K562 (cell line): ENCODE measurements at regions not wholly inside any gene's neighbourhood (a gene's known extent, or its start where the extent isn't known, plus 50 kb on each side); places are given as distances from the start of the nearest gene placed in this dataset.

ENCODE experiments used
- ATAC-seq: fragments of 200-7000 bp; cut with Tn5 transposase; 3 replicates; pipeline ENCODE4 v1.9.1; 2020; ENCODE audit warnings: moderate library complexity
- BruUV-seq: library from RNA; stranded (reverse); fragments of 400-500 nt; replicated peaks from 2 replicates; lab custom pipeline; 2021; lab: Mats Ljungman, UMichigan
- CTCF ChIA-PET: fragments of 300-600 bp; formaldehyde crosslinking; extraction: SDS; loops from one replicate; lab custom pipeline; 2021; ENCODE audit warnings: low intra/inter-chr PET ratio; lab: Yijun Ruan, JAX
- POLR2A ChIA-PET: fragments of 300-600, 350-650 bp; sonication (Branson Sonifier 250); formaldehyde crosslinking; extraction: SDS; loops from one replicate; lab custom pipeline; 2021; ENCODE audit warnings: antibody characterized with exemption, inconsistent platforms; lab: Yijun Ruan, JAX
- DNase-seq, 4 experiments: peaks; one replicate each; pipeline versions ENCODE4 v3.0.0 to v3.0.0-alpha.2; 2011 to 2018; ENCODE audit warnings: low spot score in 3 of 4, mixed read lengths in 3 of 4; ENCODE audit errors: extremely low read depth in 1 of 4
- FAIRE-seq: peaks from 2 replicates; lab custom pipeline; 2011; peaks lifted over from hg19 to GRCh38; lab: Jason Lieb, UNC
- H2AFZ ChIP-seq: 2 replicates; pipeline ENCODE4 v1.6.0; 2011; ENCODE audit warnings: low read depth, low read length, control low read depth, inconsistent platforms
- H3K27ac ChIP-seq: fragments of 200-600 bp; 3 replicates; pipeline ENCODE4 v1.8.0; 2011; ENCODE audit warnings: low read depth, mild to moderate bottlenecking, control low read depth, inconsistent platforms, low read length, moderate library complexity, mixed read lengths; ENCODE audit errors: extremely low read depth
- H3K27me3 ChIP-seq, 2 experiments: fragments of 300-600 bp in 1 of 2; 2 replicates in 1 of 2; 3 replicates in 1 of 2; pipeline versions ENCODE4 v1.6.0 to v1.8.0; 2011; ENCODE audit warnings: inconsistent platforms in 2 of 2, low read length in 2 of 2, mild to moderate bottlenecking in 1 of 2, mixed read lengths in 1 of 2, moderate library complexity in 1 of 2; ENCODE audit not compliant: control insufficient read depth in 2 of 2, insufficient read depth in 2 of 2
- H3K36me3 ChIP-seq: fragments of 300-600 bp; 3 replicates; pipeline ENCODE4 v1.8.0; 2011; ENCODE audit warnings: mild to moderate bottlenecking, low read length, inconsistent platforms; ENCODE audit not compliant: control insufficient read depth, insufficient read depth
- H3K4me1 ChIP-seq, 2 experiments: fragments of 200-600 bp in 1 of 2; replicated peaks in 1 of 2; 2 replicates in 1 of 2; 3 replicates in 1 of 2; pipeline versions ENCODE4 v1.5.1 to v1.8.0; 2011; ENCODE audit warnings: inconsistent platforms in 2 of 2, low read length in 2 of 2, mild to moderate bottlenecking in 1 of 2, mixed read lengths in 1 of 2, moderate library complexity in 1 of 2; ENCODE audit not compliant: control insufficient read depth in 2 of 2, insufficient read depth in 2 of 2
- H3K4me2 ChIP-seq: 2 replicates; pipeline ENCODE4 v1.6.1; 2011; ENCODE audit warnings: low read length, control low read depth, inconsistent platforms, mixed read lengths; ENCODE audit not compliant: insufficient read depth
- H3K4me3 ChIP-seq: fragments of 200-600 bp; sonication (generic), shearing (Covaris generic); 2 replicates; pipeline ENCODE4 v1.5.1; 2016; ENCODE audit warnings: control low read depth, inconsistent platforms
- H3K79me2 ChIP-seq: fragments of 200-600 bp; 3 replicates; pipeline ENCODE4 v1.8.0; 2011; ENCODE audit warnings: low read length, inconsistent platforms; ENCODE audit not compliant: control insufficient read depth, insufficient read depth
- H3K9ac ChIP-seq, 2 experiments: 2 replicates each; pipeline versions ENCODE4 v1.6.0 to v1.6.1; 2011; ENCODE audit warnings: low read depth in 2 of 2, low read length in 2 of 2, control low read depth in 1 of 2, inconsistent platforms in 1 of 2, mild to moderate bottlenecking in 1 of 2, mixed read lengths in 1 of 2; ENCODE audit not compliant: insufficient read depth in 1 of 2
- H3K9me1 ChIP-seq: one replicate; pipeline ENCODE4 v1.6.0; 2011; ENCODE audit warnings: inconsistent platforms, mild to moderate bottlenecking, low read length, moderate library complexity; ENCODE audit not compliant: control insufficient read depth, insufficient read depth
- H3K9me3 ChIP-seq: replicated peaks from 2 replicates; pipeline ENCODE4 v1.5.1; 2011; ENCODE audit warnings: low read depth, low read length, inconsistent platforms; ENCODE audit not compliant: control insufficient read depth, insufficient read depth
- H4K20me1 ChIP-seq: replicated peaks from 2 replicates; pipeline ENCODE4 v1.6.1; 2011; ENCODE audit warnings: low read length, inconsistent platforms, mixed read lengths; ENCODE audit not compliant: control insufficient read depth, insufficient read depth
- CHD1 ChIP-seq: fragments of 200-600 bp; sonication (generic); IDR thresholded peaks from one replicate; pipeline ENCODE4 v1.6.1; 2012; ENCODE audit warnings: mild to moderate bottlenecking, moderate library complexity, low read length, inconsistent platforms
- ETV5 ChIP-seq: sonication (generic); formaldehyde crosslinking; IDR thresholded peaks from 2 replicates; pipeline ENCODE4 v1.4.0; 2020; ENCODE audit warnings: low read depth, mild to moderate bottlenecking, missing genetic modification reagents
- FUS ChIP-seq: fragments of 200-400 bp; formaldehyde crosslinking; optimal IDR thresholded peaks from 2 replicates; pipeline ENCODE3; 2017; ENCODE audit warnings: low read depth, low read length
- LEF1 ChIP-seq: fragments of 450-650 bp; IDR thresholded peaks from 2 replicates; pipeline ENCODE4 v1.6.1; 2016; ENCODE audit warnings: mild to moderate bottlenecking
- NR3C1 ChIP-seq: sonication (generic); formaldehyde crosslinking; IDR thresholded peaks from 2 replicates; pipeline ENCODE4 v1.8.1; 2022; ENCODE audit warnings: missing genetic modification reagents
- NR4A1 ChIP-seq, 2 experiments: fragments of 250-450 bp in 1 of 2; fragments of 450-650 bp in 1 of 2; sonication (Bioruptor Pico) in 1 of 2; IDR thresholded peaks; 2 replicates each; pipeline versions ENCODE4 v1.4.0 to v1.6.1; 2016 to 2020; ENCODE audit warnings: mild to moderate bottlenecking in 2 of 2, missing compliant biosample characterization in 1 of 2, missing genetic modification characterization in 1 of 2, moderate library complexity in 1 of 2
- POLR2AphosphoS5 ChIP-seq: IDR thresholded peaks from 2 replicates; pipeline ENCODE4 v1.6.1; 2011; ENCODE audit warnings: mild to moderate bottlenecking, low read depth, low read length, moderate library complexity; ENCODE audit not compliant: control insufficient read depth, insufficient read depth
- RBM17 ChIP-seq: fragments of 200-400 bp; formaldehyde crosslinking; IDR thresholded peaks from 2 replicates; pipeline ENCODE4 v1.6.1; 2017; ENCODE audit warnings: low read depth, mild to moderate bottlenecking, low read length, borderline replicate concordance
- RUNX1 ChIP-seq: sonication (generic); IDR thresholded peaks from 2 replicates; pipeline ENCODE4 v1.6.1; 2016; ENCODE audit warnings: antibody characterized with exemption, low read depth
- SMARCA5 ChIP-seq: fragments of 450-650 bp; IDR thresholded peaks from 2 replicates; pipeline ENCODE4 v1.6.1; 2016
- SUPT5H ChIP-seq: fragments of 450-650 bp; IDR thresholded peaks from 2 replicates; pipeline ENCODE4 v1.6.1; 2016
- ZNF311 ChIP-seq: fragments of 250-450 bp; sonication (Bioruptor Pico); IDR thresholded peaks from 2 replicates; pipeline ENCODE4 v1.4.0; 2020; ENCODE audit warnings: mild to moderate bottlenecking, moderate library complexity
- ZNF699 ChIP-seq: fragments of 250-450 bp; sonication (Bioruptor Pico); IDR thresholded peaks from 2 replicates; pipeline ENCODE4 v1.8.0; 2021; ENCODE audit warnings: mild to moderate bottlenecking, moderate library complexity; ENCODE audit not compliant: insufficient replicate concordance
- WGBS: fragments of 100-300 bp; shearing (Covaris generic); methylation state at CpG from one replicate; pipeline ENCODE4 v1.1.6; 2016; ENCODE audit warnings: low coverage, mixed read lengths; ENCODE audit not compliant: insufficient coverage; ENCODE audit errors: missing lambda C conversion rate; 5-methylcytosine and 5-hydroxymethylcytosine counted together
- in situ Hi-C: fragments of 300-500 bp; cut with MboI; formaldehyde crosslinking; loops from 4 replicates; pipeline ENCODE4 v1.15.0; 2018; ENCODE audit warnings: inconsistent platforms, mixed read lengths
- intact Hi-C: fragments of 100-400 bp; cut with micrococcal nuclease; formaldehyde crosslinking; loops from 2 replicates; pipeline ENCODE4 v1.14.2; 2022
- TF ChIP-seq, protein P1 (sequence below): fragments of 200-800 bp; sonication (Bioruptor generic); IDR thresholded peaks from 2 replicates; pipeline ENCODE4 v1.6.1; 2017; ENCODE audit warnings: missing genetic modification characterization, missing compliant biosample characterization
- TF ChIP-seq, protein P2 (sequence below): fragments of 450-650 bp; IDR thresholded peaks from 2 replicates; pipeline ENCODE4 v1.6.1; 2017; ENCODE audit warnings: antibody characterized with exemption, mild to moderate bottlenecking

DNA sequence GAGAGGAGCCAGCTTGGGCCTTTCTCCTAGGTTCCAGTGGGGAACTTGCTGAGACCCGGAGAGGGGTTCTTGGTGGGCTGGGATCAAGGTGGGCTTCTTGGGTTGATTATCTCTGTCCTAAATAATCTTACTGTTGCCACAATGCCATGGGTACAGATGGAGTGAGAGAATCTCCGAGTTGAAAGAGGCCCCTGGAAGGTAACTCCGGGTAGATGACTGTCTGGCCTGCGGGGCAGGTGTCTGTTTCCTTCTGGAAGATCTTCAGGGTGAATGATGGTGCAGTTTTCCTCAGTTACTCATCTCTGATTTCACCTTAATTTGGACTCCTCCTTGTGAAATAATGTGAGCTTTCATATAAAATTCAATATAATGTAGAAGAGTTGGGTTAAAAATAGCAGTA is 159.4 kb downstream of the ACTR3 start:
- CTCF ChIA-PET = no interaction called here
- WGBS = 0% methylated on average over 3 of the region's 4 CpGs
- no peak overlapping the region for H3K4me2 ChIP-seq
- H4K20me1 ChIP-seq = no peaks in the 10 kb centered on the region
- ATAC-seq (no peak), DNase-seq (no peak), FAIRE-seq (no peak)
- TF ChIP-seq ZNF699 (CRISPR knock-in tag) = no peak
- TF ChIP-seq LEF1 = no peak
- no peak for TF ChIP-seq SMARCA5
- TF ChIP-seq ZNF311 (CRISPR knock-in tag) = no peak
- TF ChIP-seq CHD1 = no peak
- TF ChIP-seq SUPT5H = no peak
- no peak for TF ChIP-seq RBM17
- TF ChIP-seq, protein P1, sequence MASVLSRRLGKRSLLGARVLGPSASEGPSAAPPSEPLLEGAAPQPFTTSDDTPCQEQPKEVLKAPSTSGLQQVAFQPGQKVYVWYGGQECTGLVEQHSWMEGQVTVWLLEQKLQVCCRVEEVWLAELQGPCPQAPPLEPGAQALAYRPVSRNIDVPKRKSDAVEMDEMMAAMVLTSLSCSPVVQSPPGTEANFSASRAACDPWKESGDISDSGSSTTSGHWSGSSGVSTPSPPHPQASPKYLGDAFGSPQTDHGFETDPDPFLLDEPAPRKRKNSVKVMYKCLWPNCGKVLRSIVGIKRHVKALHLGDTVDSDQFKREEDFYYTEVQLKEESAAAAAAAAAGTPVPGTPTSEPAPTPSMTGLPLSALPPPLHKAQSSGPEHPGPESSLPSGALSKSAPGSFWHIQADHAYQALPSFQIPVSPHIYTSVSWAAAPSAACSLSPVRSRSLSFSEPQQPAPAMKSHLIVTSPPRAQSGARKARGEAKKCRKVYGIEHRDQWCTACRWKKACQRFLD (CRISPR knock-in tag) = no peak
- TF ChIP-seq FUS = no peak
- TF ChIP-seq RUNX1 = no peak
- TF ChIP-seq NR4A1 (CRISPR knock-in tag; IDR thresholded peaks at IDR 0.05) = no peak
- TF ChIP-seq NR4A1 (tag; IDR thresholded peaks at IDR 0.05) = no peak
- TF ChIP-seq, protein P2, sequence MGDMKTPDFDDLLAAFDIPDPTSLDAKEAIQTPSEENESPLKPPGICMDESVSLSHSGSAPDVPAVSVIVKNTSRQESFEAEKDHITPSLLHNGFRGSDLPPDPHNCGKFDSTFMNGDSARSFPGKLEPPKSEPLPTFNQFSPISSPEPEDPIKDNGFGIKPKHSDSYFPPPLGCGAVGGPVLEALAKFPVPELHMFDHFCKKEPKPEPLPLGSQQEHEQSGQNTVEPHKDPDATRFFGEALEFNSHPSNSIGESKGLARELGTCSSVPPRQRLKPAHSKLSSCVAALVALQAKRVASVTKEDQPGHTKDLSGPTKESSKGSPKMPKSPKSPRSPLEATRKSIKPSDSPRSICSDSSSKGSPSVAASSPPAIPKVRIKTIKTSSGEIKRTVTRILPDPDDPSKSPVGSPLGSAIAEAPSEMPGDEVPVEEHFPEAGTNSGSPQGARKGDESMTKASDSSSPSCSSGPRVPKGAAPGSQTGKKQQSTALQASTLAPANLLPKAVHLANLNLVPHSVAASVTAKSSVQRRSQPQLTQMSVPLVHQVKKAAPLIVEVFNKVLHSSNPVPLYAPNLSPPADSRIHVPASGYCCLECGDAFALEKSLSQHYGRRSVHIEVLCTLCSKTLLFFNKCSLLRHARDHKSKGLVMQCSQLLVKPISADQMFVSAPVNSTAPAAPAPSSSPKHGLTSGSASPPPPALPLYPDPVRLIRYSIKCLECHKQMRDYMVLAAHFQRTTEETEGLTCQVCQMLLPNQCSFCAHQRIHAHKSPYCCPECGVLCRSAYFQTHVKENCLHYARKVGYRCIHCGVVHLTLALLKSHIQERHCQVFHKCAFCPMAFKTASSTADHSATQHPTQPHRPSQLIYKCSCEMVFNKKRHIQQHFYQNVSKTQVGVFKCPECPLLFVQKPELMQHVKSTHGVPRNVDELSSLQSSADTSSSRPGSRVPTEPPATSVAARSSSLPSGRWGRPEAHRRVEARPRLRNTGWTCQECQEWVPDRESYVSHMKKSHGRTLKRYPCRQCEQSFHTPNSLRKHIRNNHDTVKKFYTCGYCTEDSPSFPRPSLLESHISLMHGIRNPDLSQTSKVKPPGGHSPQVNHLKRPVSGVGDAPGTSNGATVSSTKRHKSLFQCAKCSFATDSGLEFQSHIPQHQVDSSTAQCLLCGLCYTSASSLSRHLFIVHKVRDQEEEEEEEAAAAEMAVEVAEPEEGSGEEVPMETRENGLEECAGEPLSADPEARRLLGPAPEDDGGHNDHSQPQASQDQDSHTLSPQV = no peak
- no peak for TF ChIP-seq ETV5
- TF ChIP-seq POLR2AphosphoS5 = no peak
- no peak for TF ChIP-seq NR3C1 (CRISPR knock-in tag)
- H3K9ac ChIP-seq = no peak overlapping the region
- no peak overlapping the region for H3K4me3 ChIP-seq
- H2AFZ ChIP-seq = no peak overlapping the region
- BruUV-seq = no TSS peak
- no peaks in the 10 kb centered on the region for H3K36me3 ChIP-seq
- no peaks in the 10 kb centered on the region for H3K9me3 ChIP-seq
- H3K9me1 ChIP-seq = no peaks in the 10 kb centered on the region
- in situ Hi-C loops (no loop called here), intact Hi-C loops (no loop called here)
- H3K4me1 ChIP-seq = no peaks in the 10 kb centered on the region
- POLR2A ChIA-PET = no interaction called here
- no peak overlapping the region for H3K27ac ChIP-seq
- no peaks in the 10 kb centered on the region for H3K27me3 ChIP-seq
- H3K79me2 ChIP-seq = no peaks in the 10 kb centered on the region
